ENCODE measurements at regions not wholly inside any gene's neighbourhood (a gene's known extent, or its start where the extent isn't known, plus 50 kb on each side); places are given as distances from the start of the nearest gene placed in this dataset.

- no peak for DNase-seq
These were observed 411.3 kb downstream of the ARHGEF28 start for GRCh38 chr5:74037321-74037720.

DNA sequence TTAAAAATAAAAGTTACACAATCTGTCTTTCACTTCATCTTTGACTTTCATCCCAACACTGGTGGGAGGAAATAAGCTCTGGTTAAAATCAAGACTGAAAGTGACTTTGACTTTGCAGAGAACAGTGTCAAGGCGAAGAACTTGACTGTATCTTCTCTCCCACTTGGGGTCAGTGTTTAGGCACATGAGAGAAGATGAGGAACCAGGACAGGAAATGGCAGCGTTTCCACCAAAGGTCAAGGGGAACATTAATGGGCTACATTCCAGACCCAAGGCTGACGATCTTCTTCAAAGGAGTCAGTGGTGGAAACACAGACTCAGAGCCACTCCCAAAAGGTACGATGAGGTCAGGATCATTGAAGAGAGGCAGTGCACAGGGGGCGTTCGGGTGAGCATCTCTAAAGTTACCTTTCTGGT lies 409.5 kb downstream of the ARHGEF28 start:
- peak; percentile 53 for DNase-seq

DNA sequence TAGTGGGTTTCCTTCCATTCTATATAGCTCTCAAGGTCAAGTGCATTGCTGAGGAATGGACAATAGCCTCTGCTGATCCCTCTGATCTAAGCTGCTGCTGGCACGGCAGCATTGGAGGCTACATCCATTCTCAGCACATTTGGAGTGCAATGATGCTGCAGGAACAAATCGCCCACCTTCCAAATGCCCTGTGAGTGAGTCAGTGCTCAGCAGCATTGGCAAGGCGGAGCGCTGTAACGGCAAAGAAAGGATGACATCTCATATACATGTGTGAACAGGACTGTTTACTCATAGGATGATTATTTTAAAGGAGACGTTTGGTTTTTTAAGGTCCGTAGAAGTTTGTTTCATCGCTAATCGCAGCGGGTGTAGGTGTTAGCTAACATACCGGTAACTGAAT lies 408.7 kb downstream of the ARHGEF28 start:
- DNase-seq: no peak

DNA sequence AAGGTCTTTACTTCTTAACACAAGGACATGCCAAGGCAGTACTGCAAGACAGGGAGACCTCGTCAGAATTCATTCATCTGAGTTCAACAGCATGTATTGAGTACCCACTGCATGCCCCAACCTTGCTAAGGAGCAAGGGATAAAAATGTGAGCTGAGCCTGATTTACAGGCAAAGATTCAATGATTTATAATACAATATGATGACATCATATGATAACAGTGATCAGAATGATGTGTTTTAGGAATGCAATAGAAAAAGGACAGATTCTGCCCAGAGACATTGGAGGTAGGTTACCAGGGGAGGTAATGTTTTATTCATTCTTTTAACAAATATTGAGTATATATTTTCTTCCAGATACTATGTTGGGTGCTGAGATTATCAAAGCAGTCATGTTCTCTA lies 406.6 kb downstream of the ARHGEF28 start:
- no peak for DNase-seq

- DNase-seq: no peak
These were observed 405.5 kb downstream of the ARHGEF28 start for GRCh38 chr5:74031536-74031935.

GRCh38 chr5:74030821-74031220 lies 404.8 kb downstream of the ARHGEF28 start:
- no peak for DNase-seq

- no peak for DNase-seq
These were observed 404.4 kb downstream of the ARHGEF28 start for GRCh38 chr5:74030371-74030770.

DNA sequence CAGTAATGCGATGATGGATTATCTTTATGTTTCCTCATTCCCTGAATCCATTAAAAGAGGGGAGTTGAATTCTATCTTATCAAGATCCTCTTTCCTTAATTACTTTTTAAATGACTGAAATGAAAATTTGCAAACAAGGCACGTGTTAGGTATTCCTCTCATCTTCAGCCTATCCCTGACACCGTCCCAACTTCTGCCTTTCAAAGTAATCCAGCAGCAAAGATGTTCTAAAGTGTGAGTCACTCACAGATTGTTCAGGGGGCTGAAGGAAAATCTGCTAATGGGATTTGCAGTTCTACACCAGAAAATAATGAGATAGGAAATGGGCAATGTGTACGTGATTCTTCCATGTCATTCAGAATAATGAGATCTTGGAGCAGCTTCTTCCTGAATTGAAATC lies 403.0 kb downstream of the ARHGEF28 start:
- no peak for DNase-seq

GRCh38 chr5:74028406-74028805 lies 402.4 kb downstream of the ARHGEF28 start:
- no peak for DNase-seq

DNA sequence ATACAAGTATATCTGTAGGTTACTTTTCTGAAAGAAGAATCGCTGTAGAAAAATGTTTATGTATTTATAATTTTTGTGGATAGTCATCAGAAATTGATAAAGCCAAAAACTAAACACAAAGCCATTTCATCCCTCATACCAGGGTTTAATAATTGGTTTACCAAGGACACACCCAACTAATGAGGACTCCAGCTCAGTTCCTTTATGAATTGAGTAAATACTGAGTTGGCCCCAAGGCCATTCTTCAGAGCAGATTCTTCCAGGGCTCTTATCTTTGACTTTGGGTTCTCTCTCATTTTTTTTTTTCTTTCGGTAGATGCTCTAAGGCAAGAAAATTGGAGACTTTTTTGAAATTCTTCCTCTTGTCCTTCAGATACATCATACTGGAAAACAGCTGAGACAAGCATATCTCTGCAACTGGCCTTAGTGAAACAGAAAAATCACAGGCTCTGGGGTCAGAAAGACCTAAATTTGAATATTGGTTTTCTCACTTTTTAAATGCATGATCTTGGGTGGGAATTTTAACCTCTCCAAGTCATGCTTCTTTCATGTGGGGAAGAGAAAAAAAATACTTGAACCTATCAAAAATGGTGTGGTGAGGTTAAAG lies 401.8 kb downstream of the ARHGEF28 start:
- DNase-seq: no peak

DNA sequence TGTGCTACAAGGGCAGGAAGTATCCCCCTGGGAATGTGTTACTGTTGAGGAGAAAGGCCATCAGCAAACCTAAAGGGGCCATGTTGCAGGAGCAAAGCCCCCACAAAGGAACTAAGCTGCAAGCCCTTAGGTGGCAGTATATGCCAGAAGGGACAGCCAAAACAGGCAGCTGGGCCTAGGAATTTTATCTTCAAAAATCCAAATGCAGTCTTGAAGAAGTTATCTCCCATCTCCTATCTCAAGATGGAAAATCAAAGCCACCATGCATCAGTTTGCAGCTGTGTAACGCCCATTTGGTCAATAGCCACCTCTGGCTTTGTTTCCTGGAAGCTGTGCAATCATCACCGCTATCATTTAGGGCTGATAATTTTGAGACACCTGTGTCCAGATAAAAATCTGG lies 400.3 kb downstream of the ARHGEF28 start:
- no peak for DNase-seq

- DNase-seq: peak; percentile 49
These were observed 395.1 kb downstream of the ARHGEF28 start for GRCh38 chr5:74021126-74021525.

GRCh38 chr5:74020503-74020902 lies 394.5 kb downstream of the ARHGEF28 start:
- peak; percentile 84 for DNase-seq

DNA sequence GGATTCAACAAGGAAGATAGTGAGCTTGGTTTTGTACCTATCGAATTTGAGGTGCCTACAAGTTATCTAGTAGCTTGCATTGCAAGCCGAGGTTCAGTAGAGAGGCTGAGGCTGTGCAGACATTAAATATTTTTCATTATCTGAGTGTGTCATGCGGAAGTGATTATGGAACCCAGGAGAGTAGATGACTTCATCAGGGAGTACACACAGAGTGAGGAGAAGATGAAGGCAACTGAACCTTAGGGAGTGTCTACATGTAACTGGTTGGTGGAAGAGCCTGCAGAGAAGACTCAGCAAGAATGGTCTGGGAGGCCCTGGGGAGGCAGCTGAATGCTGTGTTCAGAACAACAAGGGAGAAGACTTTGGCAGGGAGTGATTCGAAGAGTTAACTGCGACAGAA lies 393.9 kb downstream of the ARHGEF28 start:
- no peak for DNase-seq

DNA sequence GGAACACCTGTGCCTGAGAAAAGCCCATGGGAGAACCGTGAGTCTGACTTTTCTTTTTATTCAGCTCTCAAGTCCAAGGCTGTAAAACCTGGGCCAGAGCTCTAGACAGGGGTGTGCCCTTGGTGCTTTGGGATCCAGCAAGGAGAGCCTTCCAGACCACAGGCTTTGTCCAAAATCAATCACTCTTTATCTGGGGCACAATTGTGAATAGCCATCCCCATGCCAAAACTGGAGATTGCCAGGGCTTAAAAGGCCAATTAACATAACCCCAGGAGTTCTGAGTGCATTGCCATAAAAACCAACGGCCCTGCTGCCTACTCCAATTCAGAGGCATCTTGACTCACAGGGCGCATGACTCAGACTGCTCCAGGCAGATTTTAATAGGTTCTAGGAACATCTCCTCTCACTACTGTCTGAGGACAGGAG lies 391.8 kb downstream of the ARHGEF28 start:
- DNase-seq: peak; percentile 46

GRCh38 chr5:74017112-74017511 lies 391.1 kb downstream of the ARHGEF28 start:
- DNase-seq: peak; percentile 10

GRCh38 chr5:74016373-74016772 lies 390.4 kb downstream of the ARHGEF28 start:
- DNase-seq: peak; percentile 55

- DNase-seq: no peak
These were observed 389.7 kb downstream of the ARHGEF28 start for GRCh38 chr5:74015716-74016115.

DNA sequence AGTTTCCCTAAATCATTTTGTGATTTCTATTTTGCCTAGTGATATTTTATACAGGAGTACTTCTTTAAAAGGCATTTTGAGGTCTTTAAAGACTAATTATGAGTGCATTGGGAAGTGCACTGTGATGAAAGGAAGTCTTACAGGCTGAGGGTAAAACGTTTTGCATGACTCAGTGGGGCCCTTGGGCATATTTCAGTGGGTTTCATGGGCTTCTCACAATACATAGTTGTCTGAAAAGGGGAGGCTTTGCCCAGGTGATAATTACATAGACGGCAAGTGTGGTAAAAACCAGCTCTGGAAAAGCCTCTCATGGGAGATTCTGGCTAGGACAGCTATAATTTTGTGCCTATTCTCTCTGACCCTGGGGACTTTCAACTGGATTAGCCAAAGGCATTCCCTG lies 387.2 kb downstream of the ARHGEF28 start:
- no peak for DNase-seq

DNA sequence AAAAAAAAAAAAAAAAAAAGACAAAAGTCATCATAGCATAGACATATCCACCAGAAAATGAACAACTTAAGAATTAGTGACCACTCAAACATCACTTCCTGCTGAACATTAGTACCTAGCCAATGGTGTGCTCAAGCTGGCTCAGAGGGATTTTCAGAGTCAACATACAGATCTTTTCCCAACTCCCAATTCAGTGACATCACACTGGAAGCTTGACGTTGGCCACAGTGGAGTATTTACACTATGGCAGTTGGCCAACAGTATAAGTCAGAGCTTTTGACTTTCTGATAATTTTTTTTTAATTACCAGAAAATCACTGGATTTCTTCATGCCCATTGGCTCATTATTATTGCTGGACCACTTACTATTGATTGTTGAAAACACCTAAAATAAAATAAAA lies 383.5 kb downstream of the ARHGEF28 start:
- peak; percentile 74 for DNase-seq

DNA sequence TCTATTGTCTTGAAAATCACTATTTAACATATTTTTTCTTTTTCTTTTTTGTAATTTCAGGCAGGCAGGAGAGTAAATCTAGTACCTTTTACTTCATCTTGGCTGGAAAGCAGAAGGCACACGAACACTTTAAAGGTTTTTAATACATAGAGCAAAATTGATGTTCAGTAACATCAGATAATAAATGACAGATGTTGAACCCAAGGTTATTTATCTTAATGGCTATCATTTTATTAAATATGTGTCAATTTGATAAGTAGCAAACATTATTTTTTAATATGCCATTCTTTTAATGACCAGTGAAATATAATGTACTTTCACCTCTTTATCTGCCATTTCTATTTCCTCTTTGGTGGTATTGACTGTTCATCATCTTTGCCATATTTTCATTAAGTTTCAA lies 381.2 kb downstream of the ARHGEF28 start:
- DNase-seq: no peak

DNA sequence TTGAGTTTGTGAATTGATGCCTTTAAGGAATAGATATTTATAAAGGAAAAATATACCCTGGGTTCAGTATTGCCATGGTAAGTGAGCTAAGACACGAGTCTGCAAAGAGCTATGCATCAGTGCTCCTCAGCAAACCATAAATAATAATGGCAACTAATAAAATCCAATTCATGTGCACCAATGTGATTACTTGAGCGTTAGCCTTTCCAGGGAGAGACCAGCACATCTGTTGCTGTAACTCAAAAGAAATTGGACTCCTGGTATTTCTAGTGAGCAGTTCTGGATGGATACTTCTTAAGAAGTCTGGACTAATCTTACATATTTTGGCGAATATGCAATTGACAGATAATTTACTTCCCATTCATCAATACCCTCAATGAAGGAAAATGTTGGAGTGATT lies 373.3 kb downstream of the ARHGEF28 start:
- DNase-seq: no peak

- peak; percentile 61 for DNase-seq
These were observed 372.5 kb downstream of the ARHGEF28 start for GRCh38 chr5:73998489-73998888.

- DNase-seq: peak; percentile 16
These were observed 372.0 kb downstream of the ARHGEF28 start for GRCh38 chr5:73997960-73998359.

GRCh38 chr5:73996151-73996755 lies 370.3 kb downstream of the ARHGEF28 start:
- DNase-seq: no peak

All from DMS53 (cell line).